Neural cell (in vitro differentiated cells): ENCODE measurements at regions not wholly inside any gene's neighbourhood (a gene's known extent, or its start where the extent isn't known, plus 50 kb on each side); places are given as distances from the start of the nearest gene placed in this dataset.

Source experiments
- H2AFZ ChIP-seq: fragments of 200-600, 300-800 bp; sonication (generic), shearing (Covaris generic); 2 replicates; pipeline ENCODE4 v1.6.0; 2014; ENCODE audit warnings: low read depth, mild to moderate bottlenecking, antibody characterized with exemption, low read length, moderate library complexity
- H3F3A ChIP-seq: fragments of 200-600 bp; shearing (Covaris generic); 2 replicates; pipeline ENCODE4 v1.6.1; 2016; ENCODE audit warnings: mild to moderate bottlenecking, moderate library complexity, mixed read lengths, antibody characterized with exemption, low read length; ENCODE audit not compliant: insufficient read depth, poor library complexity, severe bottlenecking
- H3K27ac ChIP-seq: fragments of 200-600, 300-800 bp; sonication (generic), shearing (Covaris generic); 2 replicates; pipeline ENCODE4 v1.5.1; 2014; ENCODE audit warnings: mild to moderate bottlenecking, low read length, moderate library complexity
- H3K27me3 ChIP-seq: fragments of 300-800, 200-600 bp; sonication (generic), shearing (Covaris generic); 2 replicates; pipeline ENCODE4 v1.6.0; 2014; ENCODE audit warnings: mild to moderate bottlenecking, low read depth, low read length, moderate library complexity; ENCODE audit not compliant: insufficient read depth
- H3K36me3 ChIP-seq: fragments of 300-800, 200-600 bp; sonication (generic), shearing (Covaris generic); 2 replicates; pipeline ENCODE4 v1.5.1; 2014; ENCODE audit warnings: mild to moderate bottlenecking, antibody characterized with exemption, low read length, moderate library complexity; ENCODE audit not compliant: insufficient read depth
- H3K4me2 ChIP-seq: fragments of 300-800, 200-600 bp; sonication (generic), shearing (Covaris generic); 2 replicates; pipeline ENCODE4 v1.6.0; 2014; ENCODE audit warnings: mild to moderate bottlenecking, low read length
- H3K4me3 ChIP-seq: fragments of 300-800, 200-600 bp; sonication (generic), shearing (Covaris generic); 2 replicates; pipeline ENCODE4 v1.5.1; 2014; ENCODE audit warnings: mild to moderate bottlenecking, low read length, moderate library complexity
- H3K79me2 ChIP-seq: fragments of 200-600 bp; shearing (Covaris generic); replicated peaks from 2 replicates; pipeline ENCODE4 v1.6.0; 2014; ENCODE audit warnings: mild to moderate bottlenecking, low read length, moderate library complexity; ENCODE audit not compliant: insufficient read depth
- H3K9ac ChIP-seq: fragments of 300-800, 200-600 bp; sonication (generic), shearing (Covaris generic); 2 replicates; pipeline ENCODE4 v1.6.1; 2016; ENCODE audit warnings: mild to moderate bottlenecking, low read length, mixed read lengths
- H3K9me2 ChIP-seq: fragments of 200-600 bp; shearing (Covaris generic); 2 replicates; pipeline ENCODE4 v1.6.1; 2016; ENCODE audit warnings: mild to moderate bottlenecking, low read length, mixed read lengths; ENCODE audit not compliant: insufficient read depth
- H3K9me3 ChIP-seq: fragments of 200-600, 300-800 bp; sonication (generic), shearing (Covaris generic); 2 replicates; pipeline ENCODE4 v1.6.1; 2016; ENCODE audit warnings: mild to moderate bottlenecking, mixed run types, low read length, moderate library complexity, mixed read lengths
- H4K20me1 ChIP-seq: fragments of 200-600 bp; shearing (Covaris generic); 2 replicates; pipeline ENCODE4 v1.6.1; 2016; ENCODE audit warnings: mild to moderate bottlenecking, mixed run types; ENCODE audit not compliant: insufficient read depth
- EP300 ChIP-seq: fragments of 450-650 bp; conservative IDR thresholded peaks from 2 replicates; pipeline ENCODE4 v1.6.1; 2014; ENCODE audit warnings: antibody characterized with exemption, mild to moderate bottlenecking, moderate library complexity; ENCODE audit not compliant: poor library complexity, severe bottlenecking
- EZH2 ChIP-seq: fragments of 200-600, 300-800 bp; shearing (Covaris generic), sonication (generic); IDR thresholded peaks from 2 replicates; pipeline ENCODE4 v1.6.1; 2014; ENCODE audit warnings: antibody characterized with exemption, low read length, borderline replicate concordance, mild to moderate bottlenecking; ENCODE audit not compliant: insufficient read depth, poor library complexity, severe bottlenecking
- MXI1 ChIP-seq: fragments of 450-650 bp; conservative IDR thresholded peaks from 2 replicates; pipeline ENCODE4 v1.6.1; 2014; ENCODE audit warnings: antibody characterized with exemption, mild to moderate bottlenecking; ENCODE audit not compliant: poor library complexity, severe bottlenecking
- POLR2AphosphoS5 ChIP-seq: IDR thresholded peaks from 2 replicates; pipeline ENCODE4 v1.6.1; 2012
- RAD21 ChIP-seq: fragments of 450-650 bp; conservative IDR thresholded peaks from 2 replicates; pipeline ENCODE4 v1.6.1; 2014; ENCODE audit warnings: antibody characterized with exemption, mild to moderate bottlenecking, moderate library complexity
- REST ChIP-seq: IDR thresholded peaks from 2 replicates; pipeline ENCODE4 v1.6.1; 2012; ENCODE audit warnings: borderline replicate concordance
- SMC3 ChIP-seq: fragments of 450-650 bp; conservative IDR thresholded peaks from 2 replicates; pipeline ENCODE4 v1.6.1; 2014; ENCODE audit warnings: antibody characterized with exemption, mild to moderate bottlenecking, moderate library complexity; ENCODE audit not compliant: poor library complexity
- TAF1 ChIP-seq: IDR thresholded peaks from 2 replicates; pipeline ENCODE4 v1.6.1; 2012; ENCODE audit warnings: low read depth
- TF ChIP-seq, protein P1 (sequence below): fragments of 450-650 bp; IDR thresholded peaks from 2 replicates; pipeline ENCODE4 v1.5.1; 2014; ENCODE audit warnings: antibody characterized with exemption, mild to moderate bottlenecking, moderate library complexity; ENCODE audit not compliant: poor library complexity, severe bottlenecking

DNA sequence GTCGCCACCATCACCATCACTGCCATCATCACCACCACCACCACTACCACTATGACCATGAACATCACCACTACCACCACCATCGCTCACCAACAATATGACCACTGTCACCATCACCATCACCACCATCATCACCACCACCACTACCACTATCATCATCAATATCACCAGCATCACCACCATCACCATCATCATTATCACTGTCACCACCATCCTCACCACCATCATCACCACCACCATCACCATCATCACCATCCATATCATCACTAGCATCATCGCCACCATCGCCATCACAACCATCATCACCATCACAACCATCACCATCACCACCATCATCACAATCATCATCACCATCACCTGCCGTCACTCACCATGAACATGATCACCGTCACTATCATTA is 184.6 kb downstream of the SHANK2 start:
- H3K4me2 ChIP-seq: no peak overlapping the region
- no peaks in the 10 kb centered on the region for H3K79me2 ChIP-seq
- H3K27ac ChIP-seq: no peak overlapping the region
- TF ChIP-seq EP300: no peak
- no peak for TF ChIP-seq POLR2AphosphoS5
- TF ChIP-seq, protein P1, sequence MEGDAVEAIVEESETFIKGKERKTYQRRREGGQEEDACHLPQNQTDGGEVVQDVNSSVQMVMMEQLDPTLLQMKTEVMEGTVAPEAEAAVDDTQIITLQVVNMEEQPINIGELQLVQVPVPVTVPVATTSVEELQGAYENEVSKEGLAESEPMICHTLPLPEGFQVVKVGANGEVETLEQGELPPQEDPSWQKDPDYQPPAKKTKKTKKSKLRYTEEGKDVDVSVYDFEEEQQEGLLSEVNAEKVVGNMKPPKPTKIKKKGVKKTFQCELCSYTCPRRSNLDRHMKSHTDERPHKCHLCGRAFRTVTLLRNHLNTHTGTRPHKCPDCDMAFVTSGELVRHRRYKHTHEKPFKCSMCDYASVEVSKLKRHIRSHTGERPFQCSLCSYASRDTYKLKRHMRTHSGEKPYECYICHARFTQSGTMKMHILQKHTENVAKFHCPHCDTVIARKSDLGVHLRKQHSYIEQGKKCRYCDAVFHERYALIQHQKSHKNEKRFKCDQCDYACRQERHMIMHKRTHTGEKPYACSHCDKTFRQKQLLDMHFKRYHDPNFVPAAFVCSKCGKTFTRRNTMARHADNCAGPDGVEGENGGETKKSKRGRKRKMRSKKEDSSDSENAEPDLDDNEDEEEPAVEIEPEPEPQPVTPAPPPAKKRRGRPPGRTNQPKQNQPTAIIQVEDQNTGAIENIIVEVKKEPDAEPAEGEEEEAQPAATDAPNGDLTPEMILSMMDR: no peak
- no peak for TF ChIP-seq SMC3
- no peak for TF ChIP-seq MXI1
- TF ChIP-seq TAF1: no peak
- TF ChIP-seq RAD21: no peak
- TF ChIP-seq EZH2: no peak
- no peak for TF ChIP-seq REST
- no peaks in the 10 kb centered on the region for H4K20me1 ChIP-seq
- no peak overlapping the region for H2AFZ ChIP-seq
- no peaks in the 10 kb centered on the region for H3K36me3 ChIP-seq
- H3K9me3 ChIP-seq: no peaks in the 10 kb centered on the region
- no peak overlapping the region for H3K4me3 ChIP-seq
- no peak overlapping the region for H3K9ac ChIP-seq
- no peaks in the 10 kb centered on the region for H3K9me2 ChIP-seq
- no peaks in the 10 kb centered on the region for H3K27me3 ChIP-seq
- H3F3A ChIP-seq: no peaks in the 10 kb centered on the region

GRCh38 chr11:71066311-71066710 is 186.1 kb downstream of the SHANK2 start:
- Histone ChIP-seq H4K20me1 (no peaks in the 10 kb centered on the region), H2AFZ (no peak overlapping the region), H3K9ac (no peak overlapping the region), H3K27me3 (no peaks in the 10 kb centered on the region), H3K27ac (no peak overlapping the region), H3K4me3 (no peak overlapping the region), H3K9me2 (no peaks in the 10 kb centered on the region), H3K79me2 (no peaks in the 10 kb centered on the region), H3F3A (no peaks in the 10 kb centered on the region), H3K36me3 (no peaks in the 10 kb centered on the region), H3K9me3 (no peaks in the 10 kb centered on the region), H3K4me2 (no peak overlapping the region)
- TF ChIP-seq EZH2 (no peak), REST (no peak), RAD21 (no peak), EP300 (no peak), POLR2AphosphoS5 (no peak), MXI1 (no peak), SMC3 (no peak), TAF1 (no peak)
- TF ChIP-seq, protein P1: no peak
